ENCODE measurements at regions not wholly inside any gene's neighbourhood (a gene's known extent, or its start where the extent isn't known, plus 50 kb on each side); places are given as distances from the start of the nearest gene placed in this dataset.

- intact Hi-C loops (cut with DNase I, micrococcal nuclease), result no loop called here
- no peaks in the 10 kb centered on the region for H3K27me3 ChIP-seq (ENCODE audit: control insufficient read depth in 1 of 2, insufficient read depth in 2 of 2, low read length in 2 of 2)
- no peak overlapping the region for H3K4me3 ChIP-seq (ENCODE audit: low read length)
- ATAC-seq (ENCODE audit: poor library complexity) (no peak), DNase-seq (no peak)
- no peaks in the 10 kb centered on the region for H3K9me3 Mint-ChIP-seq
- CTCF ChIA-PET, result no interaction called here
- peaks cover 33% of the 10 kb centered on the region for H3K4me1 ChIP-seq (ENCODE audit: insufficient read depth, low read length)
- no peaks in the 10 kb centered on the region for H3K36me3 ChIP-seq (ENCODE audit: insufficient read depth, low read length)
- TF ChIP-seq CTCF (IDR thresholded peaks at IDR 0.05), result no peak
- peaks cover 16% of the 10 kb centered on the region for H3K4me1 Mint-ChIP-seq (ENCODE audit: low read depth)
- no peaks in the 10 kb centered on the region for H3K27me3 Mint-ChIP-seq
- no peak overlapping the region for H3K27ac Mint-ChIP-seq
- H3K9me3 ChIP-seq (ENCODE audit: control insufficient read depth in 1 of 2, insufficient read depth in 1 of 2, low read length in 2 of 2), result peaks cover 0 to 6% of the 10 kb centered on the region in 2 experiments
- H3K4me3 Mint-ChIP-seq, result no peak overlapping the region
- POLR2A ChIA-PET, result no interaction called here
- no peak overlapping the region for H3K27ac ChIP-seq (ENCODE audit: low read depth in 1 of 2, low read length in 2 of 2)
- no peaks in the 10 kb centered on the region for H3K36me3 Mint-ChIP-seq (ENCODE audit: low read depth)
Measured at GRCh38 chr1:244316407-244316806, 135.3 kb downstream of the ADSS2 start.

- Histone ChIP-seq H3K9me3 (ENCODE audit: control insufficient read depth in 1 of 2, insufficient read depth in 1 of 2, low read length in 2 of 2) (peaks cover 0 to under 1% of the 10 kb centered on the region in 2 experiments), H3K4me3 (ENCODE audit: low read length) (no peak overlapping the region), H3K27me3 (ENCODE audit: control insufficient read depth in 1 of 2, insufficient read depth in 2 of 2, low read length in 2 of 2) (no peaks in the 10 kb centered on the region), H3K36me3 (ENCODE audit: insufficient read depth, low read length) (no peaks in the 10 kb centered on the region), H3K4me1 (ENCODE audit: insufficient read depth, low read length) (peaks cover 40% of the 10 kb centered on the region), H3K27ac (ENCODE audit: low read depth in 1 of 2, low read length in 2 of 2) (no peak overlapping the region)
- Mint-ChIP-seq H3K27ac (no peak overlapping the region), H3K36me3 (ENCODE audit: low read depth) (no peaks in the 10 kb centered on the region), H3K9me3 (no peaks in the 10 kb centered on the region), H3K27me3 (no peaks in the 10 kb centered on the region), H3K4me3 (no peak overlapping the region), H3K4me1 (ENCODE audit: low read depth) (peaks cover 16% of the 10 kb centered on the region)
- DNase-seq, result no peak
- no peak for ATAC-seq (ENCODE audit: poor library complexity)
- intact Hi-C loops (cut with DNase I, micrococcal nuclease), result no loop called here
- ChIA-PET POLR2A (interaction anchor here (0.6 kb wide), 1 partner anchor 257 kb away, joined by 4 read pairs; no protein-coding TSS in a partner anchor), CTCF (no interaction called here)
- no peak for TF ChIP-seq CTCF (IDR thresholded peaks at IDR 0.05)
Measured at GRCh38 chr1:244316986-244317655, 134.6 kb downstream of the ADSS2 start.

GRCh38 chr1:244318078-244318477 is 133.6 kb downstream of the ADSS2 start:
- peaks cover 22% of the 10 kb centered on the region for H3K4me1 Mint-ChIP-seq (ENCODE audit: low read depth)
- ChIA-PET POLR2A (no interaction called here), CTCF (no interaction called here)
- H3K9me3 Mint-ChIP-seq, result no peaks in the 10 kb centered on the region
- H3K27ac ChIP-seq (ENCODE audit: low read depth in 1 of 2, low read length in 2 of 2), result no peak overlapping the region
- H3K4me3 ChIP-seq (ENCODE audit: low read length), result no peak overlapping the region
- H3K36me3 ChIP-seq (ENCODE audit: insufficient read depth, low read length), result no peaks in the 10 kb centered on the region
- peaks cover 43% of the 10 kb centered on the region for H3K4me1 ChIP-seq (ENCODE audit: insufficient read depth, low read length)
- no peak for DNase-seq
- no peaks in the 10 kb centered on the region for H3K27me3 Mint-ChIP-seq
- no peaks in the 10 kb centered on the region for H3K9me3 ChIP-seq (ENCODE audit: control insufficient read depth in 1 of 2, insufficient read depth in 1 of 2, low read length in 2 of 2)
- H3K27me3 ChIP-seq (ENCODE audit: control insufficient read depth in 1 of 2, insufficient read depth in 2 of 2, low read length in 2 of 2), result no peaks in the 10 kb centered on the region
- H3K4me3 Mint-ChIP-seq, result no peak overlapping the region
- peaks cover 4% of the 10 kb centered on the region for H3K36me3 Mint-ChIP-seq (ENCODE audit: low read depth)
- no peak for ATAC-seq (ENCODE audit: poor library complexity)
- no peak for TF ChIP-seq CTCF (IDR thresholded peaks at IDR 0.05)
- H3K27ac Mint-ChIP-seq, result no peak overlapping the region
- intact Hi-C loops (cut with DNase I, micrococcal nuclease), result no loop called here

Measured in CD4-positive, alpha-beta T cell (primary cell).